Endothelial cell of umbilical vein (primary cell): ENCODE measurements at regions not wholly inside any gene's neighbourhood (a gene's known extent, or its start where the extent isn't known, plus 50 kb on each side); places are given as distances from the start of the nearest gene placed in this dataset.

Experiments used
- BruUV-seq: library from RNA; stranded (reverse); fragments of 400-500 nt; replicated peaks from 2 replicates; lab custom pipeline; 2021; lab: Mats Ljungman, UMichigan
- CTCF ChIA-PET: fragments of 300-600, 350-600 bp; sonication (Branson Sonifier 250); formaldehyde crosslinking; loops from one replicate; lab custom pipeline; 2021; ENCODE audit warnings: antibody characterized with exemption, inconsistent platforms; lab: Charles Lee
- POLR2A ChIA-PET: fragments of 300-600, 350-600 bp; sonication (Branson Sonifier 250); formaldehyde crosslinking; loops from one replicate; lab custom pipeline; 2021; ENCODE audit warnings: antibody characterized with exemption, inconsistent platforms; lab: Charles Lee
- DNase-seq: peaks from one replicate; pipeline ENCODE4 v3.0.0-alpha.2; 2011; ENCODE audit warnings: low read depth, low spot score
- FAIRE-seq: peaks from 2 replicates; lab custom pipeline; 2011; peaks lifted over from hg19 to GRCh38; lab: Jason Lieb, UNC
- H2AFZ ChIP-seq: 2 replicates; pipeline ENCODE4 v1.6.0; 2012; ENCODE audit warnings: low read depth, low read length, control low read depth, inconsistent platforms
- H3K27ac ChIP-seq: 2 replicates; pipeline ENCODE4 v1.5.1; 2011; ENCODE audit warnings: low read depth, mild to moderate bottlenecking, control low read depth, low read length, moderate library complexity; ENCODE audit not compliant: insufficient read depth
- H3K27me3 ChIP-seq, 2 experiments: 2 replicates each; pipeline versions ENCODE4 v1.6.0 to v1.6.1; 2011; ENCODE audit warnings: low read length in 2 of 2, mixed read lengths in 1 of 2; ENCODE audit not compliant: control insufficient read depth in 2 of 2, insufficient read depth in 2 of 2
- H3K36me3 ChIP-seq, 2 experiments: 2 replicates in 1 of 2; 3 replicates in 1 of 2; pipeline ENCODE4 v1.5.1; 2011; ENCODE audit warnings: low read length in 2 of 2, mild to moderate bottlenecking in 1 of 2, moderate library complexity in 1 of 2; ENCODE audit not compliant: control insufficient read depth in 2 of 2, insufficient read depth in 2 of 2; ENCODE audit errors: extremely low read depth in 1 of 2
- H3K4me1 ChIP-seq: 3 replicates; pipeline ENCODE4 v1.5.1; 2011; ENCODE audit warnings: mild to moderate bottlenecking, low read length; ENCODE audit not compliant: control insufficient read depth, insufficient read depth; ENCODE audit errors: extremely low read depth
- H3K4me2 ChIP-seq: 2 replicates; pipeline ENCODE4 v1.6.1; 2011; ENCODE audit warnings: low read length, control low read depth, mixed read lengths; ENCODE audit not compliant: insufficient read depth
- H3K4me3 ChIP-seq, 3 experiments: fragments of 200-600 bp in 1 of 3; sonication (generic), shearing (Covaris generic) in 1 of 3; replicated peaks in 1 of 3; 2 replicates each; pipeline ENCODE4 v1.5.1; 2011 to 2016; ENCODE audit warnings: control low read depth in 3 of 3, low read length in 3 of 3, mild to moderate bottlenecking in 2 of 3, inconsistent platforms in 1 of 3, low read depth in 1 of 3, moderate library complexity in 1 of 3; ENCODE audit not compliant: insufficient read depth in 1 of 3
- H3K79me2 ChIP-seq: 2 replicates; pipeline ENCODE4 v1.6.0; 2012; ENCODE audit warnings: low read length, inconsistent platforms; ENCODE audit not compliant: control insufficient read depth, insufficient read depth
- H3K9ac ChIP-seq: replicated peaks from 2 replicates; pipeline ENCODE3; 2011; ENCODE audit warnings: low read length, control low read depth; ENCODE audit not compliant: insufficient read depth; ENCODE audit errors: extremely low read depth
- H3K9me1 ChIP-seq: replicated peaks from 3 replicates; pipeline ENCODE4 v1.6.0; 2011; ENCODE audit warnings: mild to moderate bottlenecking, low read length; ENCODE audit not compliant: control insufficient read depth, insufficient read depth; ENCODE audit errors: extremely low read depth
- H3K9me3 ChIP-seq: replicated peaks from 2 replicates; pipeline ENCODE4 v1.5.1; 2012; ENCODE audit warnings: low read length, inconsistent platforms; ENCODE audit not compliant: control insufficient read depth, insufficient read depth
- H4K20me1 ChIP-seq: replicated peaks from 2 replicates; pipeline ENCODE3; 2011; ENCODE audit warnings: mild to moderate bottlenecking, low read length; ENCODE audit not compliant: control insufficient read depth, insufficient read depth; ENCODE audit errors: extremely low read depth
- CTCF ChIP-seq, 2 donors: IDR thresholded peaks; 1 replicate in 1 of 2; 2 replicates in 1 of 2; pipeline ENCODE4 v1.5.1; 2011; ENCODE audit warnings: low read length in 2 of 2, mild to moderate bottlenecking in 2 of 2, moderate library complexity in 2 of 2, control low read depth in 1 of 2, inconsistent platforms in 1 of 2, low read depth in 1 of 2; ENCODE audit not compliant: insufficient read depth in 1 of 2; ENCODE audit errors: extremely low read depth in 1 of 2
- EZH2 ChIP-seq: IDR thresholded peaks from 2 replicates; pipeline ENCODE4 v1.6.1; 2012; ENCODE audit warnings: borderline replicate concordance, low read depth, mild to moderate bottlenecking, moderate library complexity, low read length, inconsistent platforms; ENCODE audit not compliant: severe bottlenecking
- FOS ChIP-seq: IDR thresholded peaks from 2 replicates; pipeline ENCODE4 v1.6.1; 2011; ENCODE audit warnings: mild to moderate bottlenecking, low read length, moderate library complexity, borderline replicate concordance; ENCODE audit not compliant: insufficient read depth
- GATA2 ChIP-seq: IDR thresholded peaks from 2 replicates; pipeline ENCODE4 v1.7.0; 2011; ENCODE audit warnings: low read depth, mild to moderate bottlenecking, moderate library complexity, mixed read lengths, low read length; ENCODE audit not compliant: insufficient read length, insufficient read depth
- JUN ChIP-seq: IDR thresholded peaks from 2 replicates; pipeline ENCODE4 v1.6.1; 2011; ENCODE audit warnings: borderline replicate concordance, low read depth; ENCODE audit not compliant: insufficient read length, insufficient read depth
- MAX ChIP-seq: IDR thresholded peaks from 2 replicates; pipeline ENCODE4 v1.6.1; 2011; ENCODE audit not compliant: insufficient read depth, insufficient read length
- MYC ChIP-seq: IDR thresholded peaks from one replicate; pipeline ENCODE4 v1.6.1; 2011; ENCODE audit warnings: mild to moderate bottlenecking, low read depth, low read length
- POLR2A ChIP-seq: IDR thresholded peaks from 2 replicates; pipeline ENCODE4 v1.6.1; 2012; ENCODE audit warnings: low read depth, mild to moderate bottlenecking, control low read depth, low read length
- POLR2AphosphoS5 ChIP-seq: IDR thresholded peaks from 2 replicates; pipeline ENCODE4 v1.6.1; 2012; ENCODE audit warnings: low read depth, mild to moderate bottlenecking, control low read depth, low read length, moderate library complexity; ENCODE audit not compliant: insufficient read depth
- dilution Hi-C: fragments of 300-500 bp; cut with MboI; formaldehyde crosslinking; loops from one replicate; pipeline ENCODE4 v1.15.0; 2019; ENCODE audit warnings: low sequenced_read_pairs; ENCODE audit not compliant: extremely low pct_ligation_motif_present
- intact Hi-C: fragments of 100-400 bp; cut with micrococcal nuclease; formaldehyde crosslinking; loops from one replicate; pipeline ENCODE4 v1.10.0; 2022

GRCh38 chr12:61919686-61920085, 340.5 kb upstream of the USP15 start:
- no peak overlapping the region for H3K4me2 ChIP-seq
- H3K27ac ChIP-seq: no peak overlapping the region
- no peaks in the 10 kb centered on the region for H3K4me1 ChIP-seq
- dilution Hi-C loops (no loop called here), intact Hi-C loops (no loop called here)
- ChIA-PET CTCF (no interaction called here), POLR2A (no interaction called here)
- H3K27me3 ChIP-seq: no peaks in the 10 kb centered on the region
- H3K4me3 ChIP-seq: no peak overlapping the region
- H3K36me3 ChIP-seq: no peaks in the 10 kb centered on the region
- TF ChIP-seq EZH2: no peak
- TF ChIP-seq POLR2AphosphoS5: no peak
- no peak for TF ChIP-seq MYC
- TF ChIP-seq MAX: no peak
- no peak for TF ChIP-seq CTCF (IDR thresholded peaks at IDR 0.05; ENCODE audit: extremely low read depth in 1 of 2, insufficient read depth in 1 of 2, low read depth in 1 of 2, low read length in 2 of 2)
- no peak for TF ChIP-seq JUN
- TF ChIP-seq FOS: no peak
- no peak for TF ChIP-seq GATA2
- no peak for TF ChIP-seq POLR2A
- H4K20me1 ChIP-seq: no peaks in the 10 kb centered on the region
- peaks cover 3% of the 10 kb centered on the region for H3K9me3 ChIP-seq
- no peak for FAIRE-seq
- no peaks in the 10 kb centered on the region for H3K79me2 ChIP-seq
- DNase-seq: no peak
- H3K9me1 ChIP-seq: no peaks in the 10 kb centered on the region
- no peak overlapping the region for H3K9ac ChIP-seq
- BruUV-seq: no TSS peak
- no peak overlapping the region for H2AFZ ChIP-seq
